ENCODE measurements at regions not wholly inside any gene's neighbourhood (a gene's known extent, or its start where the extent isn't known, plus 50 kb on each side); places are given as distances from the start of the nearest gene placed in this dataset.
"Not testable (repeated sequence)": the region's sequence is repeated elsewhere in the genome, so short reads cannot be mapped to it uniquely, and the experiment has no call there.

DNA sequence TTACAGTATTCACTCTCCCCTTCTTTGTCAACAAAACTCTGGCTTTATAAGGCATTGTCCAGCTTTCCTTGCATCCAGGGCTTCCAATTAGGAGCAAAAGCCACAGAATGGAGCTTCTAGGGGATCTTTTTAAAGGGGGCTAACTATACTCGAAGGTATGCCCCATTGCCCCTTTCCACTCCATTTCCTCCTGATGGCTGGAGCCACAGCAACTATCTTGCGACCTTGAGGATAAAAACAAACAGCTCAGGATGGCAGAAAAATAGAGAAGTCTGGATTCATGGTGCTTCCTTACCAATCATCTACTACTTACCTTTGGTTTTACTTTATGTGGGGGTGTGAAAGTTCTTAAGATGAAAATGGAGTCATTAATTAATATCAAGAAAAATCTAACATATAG is 206.3 kb upstream of the PODXL start:
- no peak for TF ChIP-seq CTCF (IDR thresholded peaks at IDR 0.05; ENCODE audit: partially characterized antibody, unreplicated experiment)
- DNase-seq: no peak
- H3K4me3 Mint-ChIP-seq (ENCODE audit: unreplicated experiment): no peak overlapping the region
- H3K27ac Mint-ChIP-seq (ENCODE audit: unreplicated experiment): no peak overlapping the region
- H3K4me1 Mint-ChIP-seq (ENCODE audit: low read depth, unreplicated experiment): no peaks in the 10 kb centered on the region
- H3K27me3 Mint-ChIP-seq (ENCODE audit: unreplicated experiment): no peaks in the 10 kb centered on the region
- peaks cover 2% of the 10 kb centered on the region for H3K9me3 Mint-ChIP-seq (ENCODE audit: unreplicated experiment)
- H3K36me3 Mint-ChIP-seq (ENCODE audit: unreplicated experiment): no peaks in the 10 kb centered on the region

GRCh38 chr7:131755801-131756200 is 199.4 kb upstream of the PODXL start:
- H3K36me3 Mint-ChIP-seq (ENCODE audit: unreplicated experiment); H3K9me3 Mint-ChIP-seq (ENCODE audit: unreplicated experiment); H3K4me3 Mint-ChIP-seq (ENCODE audit: unreplicated experiment); H3K27ac Mint-ChIP-seq (ENCODE audit: unreplicated experiment); H3K4me1 Mint-ChIP-seq (ENCODE audit: low read depth, unreplicated experiment); DNase-seq; H3K27me3 Mint-ChIP-seq (ENCODE audit: unreplicated experiment): not testable (repeated sequence)

DNA sequence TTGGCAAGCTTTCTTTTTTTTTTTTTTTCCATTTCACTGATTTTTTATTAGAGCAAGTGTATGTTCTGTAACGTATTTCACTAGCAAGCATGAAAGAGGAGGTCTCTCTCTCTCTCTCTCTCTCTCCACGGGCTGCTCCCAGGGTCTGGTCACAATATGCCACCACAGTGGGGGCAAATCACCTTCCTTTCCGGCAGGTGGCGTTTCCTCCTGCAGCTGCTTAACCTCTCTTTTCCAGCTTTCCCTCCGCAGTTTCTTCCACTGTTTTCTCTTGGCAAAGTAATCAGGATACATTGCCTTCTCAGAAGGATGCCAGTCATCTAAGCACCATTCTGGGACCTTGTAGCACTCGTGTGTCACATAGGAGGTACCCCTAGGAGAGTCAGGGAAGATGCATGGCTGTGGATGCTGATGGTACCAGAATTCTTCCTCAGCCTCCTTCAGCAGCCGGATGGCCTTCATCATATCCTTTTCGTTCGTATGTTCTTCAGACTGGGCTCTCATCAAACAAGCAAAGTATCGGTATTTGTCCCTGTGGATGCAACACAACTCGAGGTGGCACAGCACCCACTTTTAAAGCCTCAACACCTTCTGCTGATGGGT is 197.3 kb upstream of the PODXL start:
- Mint-ChIP-seq H3K9me3 (ENCODE audit: unreplicated experiment) (peaks cover 2% of the 10 kb centered on the region), H3K27me3 (ENCODE audit: unreplicated experiment) (peaks cover 5% of the 10 kb centered on the region), H3K4me1 (ENCODE audit: low read depth, unreplicated experiment) (no peaks in the 10 kb centered on the region), H3K27ac (ENCODE audit: unreplicated experiment) (no peak overlapping the region), H3K36me3 (ENCODE audit: unreplicated experiment) (no peaks in the 10 kb centered on the region), H3K4me3 (ENCODE audit: unreplicated experiment) (no peak overlapping the region)
- peak; percentile 26 for TF ChIP-seq CTCF (IDR thresholded peaks at IDR 0.05; ENCODE audit: partially characterized antibody, unreplicated experiment)
- peak; percentile 62 for DNase-seq

DNA sequence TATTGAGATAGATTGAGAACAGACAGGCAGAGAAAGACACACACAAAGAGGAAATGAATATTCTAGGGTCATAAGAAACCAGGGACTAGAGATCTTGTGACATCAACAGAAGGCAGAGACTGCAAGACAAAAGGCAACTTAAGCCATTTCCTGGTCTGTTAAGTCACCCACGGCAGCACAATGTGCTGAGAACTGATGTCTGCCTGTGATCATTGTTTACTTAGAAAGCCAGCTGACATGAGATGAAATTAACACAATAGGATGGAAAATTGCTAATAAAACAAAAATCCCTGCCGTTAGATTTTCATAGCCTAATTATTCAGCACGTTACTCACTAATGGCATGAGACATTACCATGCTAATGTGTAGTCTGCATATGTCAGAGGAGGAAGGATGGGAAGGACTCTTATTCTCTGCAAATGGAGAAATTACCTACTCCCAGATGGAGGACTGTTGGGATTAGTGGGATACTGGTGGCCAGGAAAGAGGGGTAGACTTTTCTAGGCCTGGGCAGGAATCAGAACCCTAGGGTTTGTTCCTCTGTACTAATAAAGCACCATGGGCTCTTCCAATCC is 191.3 kb upstream of the PODXL start:
- TF ChIP-seq CTCF (IDR thresholded peaks at IDR 0.05; ENCODE audit: partially characterized antibody, unreplicated experiment): no peak
- H3K9me3 Mint-ChIP-seq (ENCODE audit: unreplicated experiment): peaks cover 2% of the 10 kb centered on the region
- DNase-seq: no peak
- H3K4me3 Mint-ChIP-seq (ENCODE audit: unreplicated experiment): no peak overlapping the region
- no peak overlapping the region for H3K27ac Mint-ChIP-seq (ENCODE audit: unreplicated experiment)
- peaks cover 6% of the 10 kb centered on the region for H3K4me1 Mint-ChIP-seq (ENCODE audit: low read depth, unreplicated experiment)
- no peaks in the 10 kb centered on the region for H3K36me3 Mint-ChIP-seq (ENCODE audit: unreplicated experiment)
- no peaks in the 10 kb centered on the region for H3K27me3 Mint-ChIP-seq (ENCODE audit: unreplicated experiment)

DNA sequence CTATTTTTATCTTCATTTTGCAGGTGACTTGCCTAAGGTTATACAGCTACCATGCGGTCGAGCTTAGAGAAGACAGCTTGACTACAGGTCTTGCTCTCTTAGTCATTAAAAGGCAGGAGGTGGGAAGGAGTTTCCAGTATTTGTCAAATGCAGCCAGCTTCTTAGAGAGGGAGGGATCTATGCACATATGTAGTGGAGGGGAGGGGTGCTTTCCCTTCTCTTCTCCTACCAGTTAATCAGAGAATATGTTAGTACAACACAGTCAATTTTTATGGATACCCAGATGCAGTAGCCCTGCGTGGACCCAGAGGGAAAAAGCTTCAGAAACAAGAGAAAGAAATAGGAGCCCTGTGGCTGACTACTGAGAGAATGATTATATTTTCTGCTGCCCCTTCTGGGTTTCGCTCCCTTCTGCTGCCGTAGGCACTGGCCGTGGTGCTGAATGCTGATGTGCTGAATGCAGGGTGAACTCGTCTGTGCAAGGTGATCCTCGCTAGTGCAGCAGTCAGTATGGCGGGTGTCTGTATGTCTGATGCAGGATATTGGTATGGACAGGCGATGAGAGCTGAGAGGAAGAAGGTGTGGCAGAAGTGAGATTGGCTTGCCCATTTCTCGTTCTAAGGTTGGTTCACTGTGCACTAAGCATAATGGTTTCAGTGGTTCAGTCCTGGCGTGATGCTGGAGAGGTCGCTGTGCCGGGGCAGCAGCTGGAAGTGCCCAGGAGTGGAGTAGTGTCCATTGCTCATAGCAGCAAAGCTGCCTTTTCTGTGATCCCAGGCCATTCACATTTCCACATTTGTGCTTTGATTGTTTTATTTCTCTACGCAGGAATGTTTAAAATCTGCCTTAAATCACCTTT is 189.2 kb upstream of the PODXL start:
- TF ChIP-seq CTCF (IDR thresholded peaks at IDR 0.05; ENCODE audit: partially characterized antibody, unreplicated experiment): no peak
- H3K9me3 Mint-ChIP-seq (ENCODE audit: unreplicated experiment): peaks cover 2% of the 10 kb centered on the region
- no peak overlapping the region for H3K27ac Mint-ChIP-seq (ENCODE audit: unreplicated experiment)
- no peak for DNase-seq
- H3K27me3 Mint-ChIP-seq (ENCODE audit: unreplicated experiment): no peaks in the 10 kb centered on the region
- no peaks in the 10 kb centered on the region for H3K36me3 Mint-ChIP-seq (ENCODE audit: unreplicated experiment)
- no peak overlapping the region for H3K4me3 Mint-ChIP-seq (ENCODE audit: unreplicated experiment)
- H3K4me1 Mint-ChIP-seq (ENCODE audit: low read depth, unreplicated experiment): peaks cover 6% of the 10 kb centered on the region
